Pancreas (tissue), 10 donors: ENCODE measurements at regions not wholly inside any gene's neighbourhood (a gene's known extent, or its start where the extent isn't known, plus 50 kb on each side); places are given as distances from the start of the nearest gene placed in this dataset.

Source experiments
- ATAC-seq, 4 donors: fragments of 200-7000 bp; cut with Tn5 transposase; one replicate each; pipeline versions ENCODE4 v1.8.0 to v1.9.1; 2020; ENCODE audit warnings: mild to moderate bottlenecking in 4 of 4, moderate library complexity in 4 of 4
- DNase-seq, 6 donors: peaks; one replicate each; pipeline ENCODE4 v3.0.0-alpha.2; 2020
- FAIRE-seq: peaks from 2 replicates; lab custom pipeline; 2012; peaks lifted over from hg19 to GRCh38; lab: Jason Lieb, UNC
- H3K27ac ChIP-seq, 4 donors: fragments of 200-600 bp; sonication (generic); 1 replicate in 3 of 4; 2 replicates in 1 of 4; pipeline versions ENCODE4 v1.5.0 to v1.8.0; 2020
- H3K27me3 ChIP-seq, 4 donors: fragments of 200-600 bp; one replicate each; pipeline ENCODE4 v1.8.0; 2021
- H3K36me3 ChIP-seq, 3 donors: fragments of 200-600 bp; sonication (generic) in 1 of 3; one replicate each; pipeline versions ENCODE4 v1.5.0 to v1.8.0; 2020 to 2021
- H3K4me1 ChIP-seq, 3 donors: fragments of 200-600 bp; one replicate each; pipeline ENCODE4 v1.8.0; 2021
- H3K4me3 ChIP-seq, 4 donors: fragments of 200-600 bp; sonication (generic) in 2 of 4; one replicate each; pipeline versions ENCODE4 v1.5.0 to v1.8.0; 2020 to 2021
- H3K9me3 ChIP-seq, 4 donors: fragments of 200-600 bp; one replicate each; pipeline ENCODE4 v1.8.0; 2021
- CTCF ChIP-seq, 4 donors: fragments of 200-600 bp; sonication (generic) in 3 of 4; IDR thresholded peaks; one replicate each; pipeline versions ENCODE4 v1.5.0 to v1.8.0; 2021; ENCODE audit warnings: antibody characterized with exemption in 4 of 4
- whole genome bisulfite sequencing, 2 donors: extraction: QIAGEN DNeasy Blood & Tissue Kit; methylation state at CpG; one replicate each; pipeline ENCODE4 v1.1.7; 2013; 5-methylcytosine and 5-hydroxymethylcytosine counted together
- intact Hi-C, 3 donors: fragments of 100-400 bp; cut with DNase I; formaldehyde crosslinking; loops; one replicate each; pipeline versions ENCODE4 v1.11.1 to v1.14.2; 2022
- donor health status: healthy with polysubstance abuse.
- donor health status: DM: no; HTN: no; CAD: no; lungs with moderate emphysema.
- donor health status: DM: no; HTN: no; CAD: no.
- donor health status: control.
- donor health status: control.
- donor health status: Bipolar disorder and iron deficiency.
- donor health status: DM: yes; HTN: yes; CAD: no.
- donor health status: DM: no; HTN: no; CAD: no.
- donor health status: DM: no; HTN: no; CAD: no.
- donor health status: DM: yes; HTN: yes; CAD: no.

- ATAC-seq, result no peak
- DNase-seq, result no peak
- TF ChIP-seq CTCF (IDR thresholded peaks at IDR 0.05), result no peak
- no peaks in the 10 kb centered on the region for H3K27me3 ChIP-seq
- H3K36me3 ChIP-seq, result no peaks in the 10 kb centered on the region
- no peak overlapping the region for H3K4me3 ChIP-seq
- intact Hi-C loops, result no loop called here
- no peak for FAIRE-seq
- WGBS, 2 donors, result 65 to 72% methylated on average over 4 of the region's 4 CpGs
- no peaks in the 10 kb centered on the region for H3K4me1 ChIP-seq
- H3K27ac ChIP-seq, result no peak overlapping the region
- H3K9me3 ChIP-seq, result no peaks in the 10 kb centered on the region
Observed at GRCh38 chrX:4809571-4809970, 1096.1 kb upstream of the PRKX start.

GRCh38 chrX:4805502-4805901, 1092.1 kb upstream of the PRKX start:
- no peaks in the 10 kb centered on the region for H3K9me3 ChIP-seq
- no peaks in the 10 kb centered on the region for H3K4me1 ChIP-seq
- H3K36me3 ChIP-seq, result no peaks in the 10 kb centered on the region
- no peak overlapping the region for H3K27ac ChIP-seq
- H3K4me3 ChIP-seq, result no peak overlapping the region
- 9 to 10% methylated on average over 4 of the region's 4 CpGs for WGBS, 2 donors
- DNase-seq, result peak in 3 of 6 donors; percentile 21 to 51 (median 33)
- no peak for FAIRE-seq
- no peaks in the 10 kb centered on the region for H3K27me3 ChIP-seq
- ATAC-seq, result peak; percentile 67 to 95 (median 84)
- no peak for TF ChIP-seq CTCF (IDR thresholded peaks at IDR 0.05)
- intact Hi-C loops, result no loop called here

- DNase-seq (no peak), ATAC-seq (no peak), FAIRE-seq (no peak)
- 73% methylated on average over 4 of the region's 4 CpGs for WGBS, 2 donors
- intact Hi-C loops, result no loop called here
- Histone ChIP-seq H3K9me3 (no peaks in the 10 kb centered on the region), H3K27me3 (no peaks in the 10 kb centered on the region), H3K36me3 (no peaks in the 10 kb centered on the region), H3K27ac (no peak overlapping the region), H3K4me3 (no peak overlapping the region), H3K4me1 (no peaks in the 10 kb centered on the region)
- no peak for TF ChIP-seq CTCF (IDR thresholded peaks at IDR 0.05)
Observed at GRCh38 chrX:4800756-4801155, 1087.3 kb upstream of the PRKX start.

- ATAC-seq (peak in 3 of 4 donors; percentile 37 to 73 (median 60)), FAIRE-seq (no peak), DNase-seq (no peak)
- Histone ChIP-seq H3K27me3 (no peaks in the 10 kb centered on the region), H3K4me1 (no peaks in the 10 kb centered on the region), H3K4me3 (no peak overlapping the region), H3K36me3 (no peaks in the 10 kb centered on the region), H3K27ac (no peak overlapping the region), H3K9me3 (no peaks in the 10 kb centered on the region)
- intact Hi-C loops, result no loop called here
- WGBS, 2 donors, result 40 to 48% methylated on average over 1 of the region's 1 CpG
- no peak for TF ChIP-seq CTCF (IDR thresholded peaks at IDR 0.05)
Observed at GRCh38 chrX:4787971-4788370, 1074.5 kb upstream of the PRKX start.

DNA sequence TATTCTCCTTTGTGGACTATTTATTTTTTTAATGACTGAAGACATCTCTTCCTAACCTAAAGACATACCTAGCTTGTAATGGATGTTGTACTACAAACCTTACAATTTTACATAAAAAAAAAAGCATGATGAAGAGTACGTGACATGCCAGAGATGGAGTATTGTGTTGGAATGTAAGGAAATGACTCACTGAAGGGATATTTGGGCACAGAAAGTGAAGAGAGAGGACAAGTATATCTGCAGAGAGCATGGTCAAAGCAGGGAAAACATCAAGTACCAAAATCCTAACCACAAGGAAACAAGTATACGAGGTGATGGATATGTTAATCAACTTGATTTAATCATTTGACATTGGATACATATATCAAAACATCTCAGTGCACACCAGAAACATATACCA, 1051.4 kb upstream of the PRKX start:
- DNase-seq (no peak), FAIRE-seq (no peak), ATAC-seq (no peak)
- Histone ChIP-seq H3K4me1 (no peaks in the 10 kb centered on the region), H3K27me3 (no peaks in the 10 kb centered on the region), H3K27ac (no peak overlapping the region), H3K36me3 (no peaks in the 10 kb centered on the region), H3K4me3 (no peak overlapping the region), H3K9me3 (no peaks in the 10 kb centered on the region)
- intact Hi-C loops, result no loop called here
- TF ChIP-seq CTCF (IDR thresholded peaks at IDR 0.05), result no peak
- WGBS, 2 donors, result 76 to 79% methylated on average over 2 of the region's 2 CpGs
